ENCODE measurements at regions not wholly inside any gene's neighbourhood (a gene's known extent, or its start where the extent isn't known, plus 50 kb on each side); places are given as distances from the start of the nearest gene placed in this dataset.

DNA sequence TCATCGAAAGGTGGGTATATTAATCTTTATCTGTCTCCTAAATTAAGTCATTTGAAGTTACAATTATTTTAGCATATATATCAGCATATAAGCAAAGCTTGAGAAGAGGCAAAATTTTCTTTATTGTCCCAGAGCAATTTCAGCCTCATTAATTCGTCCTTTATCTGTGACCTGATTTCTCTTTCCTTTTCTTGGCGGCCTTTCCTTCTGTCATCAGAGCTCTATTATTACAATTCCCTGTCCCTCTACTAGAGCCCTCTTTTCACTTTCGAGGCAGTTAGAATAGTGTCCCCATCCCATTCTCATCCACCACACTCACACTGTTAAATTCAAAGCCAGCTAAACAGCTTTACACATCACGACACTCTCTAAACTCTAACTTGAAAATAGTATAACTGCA is 1293.2 kb upstream of the FAM98A start:
- H3K4me3 Mint-ChIP-seq, result no peak overlapping the region
- H3K9me3 Mint-ChIP-seq, result no peaks in the 10 kb centered on the region
- H3K27me3 Mint-ChIP-seq (ENCODE audit: low read depth), result no peaks in the 10 kb centered on the region
- H3K27ac Mint-ChIP-seq, result peak overlapping the region; percentile 3 to 98 (median 87)
- TF ChIP-seq, protein P1, sequence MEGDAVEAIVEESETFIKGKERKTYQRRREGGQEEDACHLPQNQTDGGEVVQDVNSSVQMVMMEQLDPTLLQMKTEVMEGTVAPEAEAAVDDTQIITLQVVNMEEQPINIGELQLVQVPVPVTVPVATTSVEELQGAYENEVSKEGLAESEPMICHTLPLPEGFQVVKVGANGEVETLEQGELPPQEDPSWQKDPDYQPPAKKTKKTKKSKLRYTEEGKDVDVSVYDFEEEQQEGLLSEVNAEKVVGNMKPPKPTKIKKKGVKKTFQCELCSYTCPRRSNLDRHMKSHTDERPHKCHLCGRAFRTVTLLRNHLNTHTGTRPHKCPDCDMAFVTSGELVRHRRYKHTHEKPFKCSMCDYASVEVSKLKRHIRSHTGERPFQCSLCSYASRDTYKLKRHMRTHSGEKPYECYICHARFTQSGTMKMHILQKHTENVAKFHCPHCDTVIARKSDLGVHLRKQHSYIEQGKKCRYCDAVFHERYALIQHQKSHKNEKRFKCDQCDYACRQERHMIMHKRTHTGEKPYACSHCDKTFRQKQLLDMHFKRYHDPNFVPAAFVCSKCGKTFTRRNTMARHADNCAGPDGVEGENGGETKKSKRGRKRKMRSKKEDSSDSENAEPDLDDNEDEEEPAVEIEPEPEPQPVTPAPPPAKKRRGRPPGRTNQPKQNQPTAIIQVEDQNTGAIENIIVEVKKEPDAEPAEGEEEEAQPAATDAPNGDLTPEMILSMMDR (IDR thresholded peaks at IDR 0.05; ENCODE audit: unreplicated experiment in 3 of 3), result no peak
- H3K36me3 Mint-ChIP-seq (ENCODE audit: low read depth), result no peaks in the 10 kb centered on the region
- no peaks in the 10 kb centered on the region for H3K4me1 Mint-ChIP-seq

DNA sequence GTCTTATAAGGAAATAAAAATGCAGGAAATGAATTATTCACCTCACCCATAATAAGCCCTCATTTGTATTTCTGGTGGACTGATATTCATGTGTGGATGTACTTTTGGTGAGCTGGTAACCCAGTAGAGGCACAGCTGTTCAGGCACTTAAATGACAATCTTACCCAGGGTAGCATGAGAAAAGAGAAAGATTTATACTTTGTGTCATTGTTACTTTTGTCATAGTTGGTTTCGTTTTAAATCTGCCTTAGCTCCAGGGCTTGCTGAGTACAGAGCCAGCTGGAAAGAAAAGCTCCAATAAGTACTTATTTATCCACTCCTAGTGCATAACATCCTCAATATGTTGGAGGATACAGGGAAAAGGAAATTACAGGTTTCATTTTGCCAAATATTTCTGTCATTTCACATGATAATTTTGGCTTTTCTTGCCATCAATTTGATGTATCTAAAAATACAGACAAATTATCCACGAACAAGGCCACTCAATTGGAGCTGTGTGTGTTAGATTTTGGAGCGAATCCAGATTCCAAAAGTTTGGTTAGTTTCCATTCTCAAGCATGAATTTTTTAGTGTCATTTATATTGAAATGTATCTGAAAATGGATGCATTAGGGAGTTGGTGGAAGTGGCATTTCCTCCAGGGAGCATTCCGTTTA is 1276.1 kb upstream of the FAM98A start:
- Mint-ChIP-seq H3K9me3 (no peaks in the 10 kb centered on the region), H3K36me3 (ENCODE audit: low read depth) (no peaks in the 10 kb centered on the region), H3K4me3 (no peak overlapping the region), H3K4me1 (peaks cover 5% of the 10 kb centered on the region), H3K27ac (no peak overlapping the region), H3K27me3 (ENCODE audit: low read depth) (no peaks in the 10 kb centered on the region)
- TF ChIP-seq, protein P1 (IDR thresholded peaks at IDR 0.05; ENCODE audit: unreplicated experiment in 3 of 3), result no peak

DNA sequence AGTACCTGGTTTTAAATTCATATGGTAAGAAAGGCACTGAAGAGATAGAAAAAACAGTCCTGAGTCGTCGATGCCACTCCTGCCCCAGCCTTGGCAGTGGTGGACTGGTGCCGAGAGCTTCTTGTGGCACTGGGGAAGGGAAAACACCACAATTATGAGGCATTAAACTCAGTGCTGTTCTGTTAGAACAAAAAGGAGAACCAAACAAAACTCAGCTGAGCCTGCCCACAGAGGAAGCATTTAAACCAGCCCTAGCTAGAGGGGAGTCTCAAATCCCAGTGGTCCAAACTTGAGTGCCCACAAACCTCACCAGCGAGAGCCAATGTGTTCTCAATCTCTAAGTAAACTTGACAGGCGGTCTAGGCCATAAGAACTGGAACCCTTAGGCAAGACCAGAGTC is 1254.5 kb upstream of the FAM98A start:
- TF ChIP-seq, protein P1 (IDR thresholded peaks at IDR 0.05; ENCODE audit: unreplicated experiment in 3 of 3), result no peak
- H3K4me1 Mint-ChIP-seq, result no peaks in the 10 kb centered on the region
- H3K9me3 Mint-ChIP-seq, result peaks cover 15% of the 10 kb centered on the region
- no peak overlapping the region for H3K4me3 Mint-ChIP-seq
- no peaks in the 10 kb centered on the region for H3K36me3 Mint-ChIP-seq (ENCODE audit: low read depth)
- no peaks in the 10 kb centered on the region for H3K27me3 Mint-ChIP-seq (ENCODE audit: low read depth)
- H3K27ac Mint-ChIP-seq, result no peak overlapping the region

DNA sequence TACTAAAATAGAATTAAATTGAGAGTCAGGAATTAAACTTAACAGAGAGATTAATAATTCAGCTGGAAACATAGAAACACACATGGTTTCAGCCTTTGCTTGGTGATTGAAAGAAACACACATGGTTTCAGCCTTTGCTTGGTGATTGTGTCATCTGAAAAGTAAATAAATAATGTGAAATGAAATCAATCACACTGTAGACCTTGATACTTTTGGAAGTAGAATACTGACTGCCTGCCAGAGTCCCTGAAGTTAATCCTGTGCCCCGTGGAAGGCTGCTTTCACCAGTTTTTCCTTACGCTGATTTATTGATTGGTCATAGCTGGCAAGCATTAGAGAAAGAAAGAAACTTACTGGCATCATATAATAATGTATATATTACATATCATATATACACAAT is 1252.7 kb upstream of the FAM98A start:
- TF ChIP-seq, protein P1 (IDR thresholded peaks at IDR 0.05; ENCODE audit: unreplicated experiment in 3 of 3), result no peak
- H3K27me3 Mint-ChIP-seq (ENCODE audit: low read depth), result no peaks in the 10 kb centered on the region
- no peak overlapping the region for H3K4me3 Mint-ChIP-seq
- peaks cover 8% of the 10 kb centered on the region for H3K9me3 Mint-ChIP-seq
- H3K36me3 Mint-ChIP-seq (ENCODE audit: low read depth), result no peaks in the 10 kb centered on the region
- no peaks in the 10 kb centered on the region for H3K4me1 Mint-ChIP-seq
- no peak overlapping the region for H3K27ac Mint-ChIP-seq

DNA sequence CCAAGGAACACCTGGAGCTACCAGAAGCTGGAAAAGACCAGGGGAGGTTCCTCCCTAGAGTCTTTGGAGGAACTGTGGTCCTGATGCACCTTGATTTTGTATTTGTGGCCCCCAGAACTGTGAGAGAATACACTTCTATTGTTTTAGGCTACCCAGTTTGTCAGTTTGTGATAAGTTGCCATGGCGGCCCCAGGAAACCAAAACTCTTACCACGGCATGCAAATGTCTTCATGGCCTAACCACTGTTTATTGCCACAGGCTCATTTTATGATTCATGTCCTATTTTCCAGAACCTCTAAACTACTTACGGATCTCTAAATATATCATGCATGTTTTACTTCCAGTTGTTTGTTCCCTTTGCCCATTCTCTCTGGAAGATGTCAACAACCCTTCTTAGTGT is 1250.7 kb upstream of the FAM98A start:
- Mint-ChIP-seq H3K27me3 (ENCODE audit: low read depth) (no peaks in the 10 kb centered on the region), H3K9me3 (no peaks in the 10 kb centered on the region), H3K36me3 (ENCODE audit: low read depth) (no peaks in the 10 kb centered on the region), H3K4me3 (no peak overlapping the region), H3K27ac (no peak overlapping the region), H3K4me1 (no peaks in the 10 kb centered on the region)
- TF ChIP-seq, protein P1 (IDR thresholded peaks at IDR 0.05; ENCODE audit: unreplicated experiment in 3 of 3), result no peak

DNA sequence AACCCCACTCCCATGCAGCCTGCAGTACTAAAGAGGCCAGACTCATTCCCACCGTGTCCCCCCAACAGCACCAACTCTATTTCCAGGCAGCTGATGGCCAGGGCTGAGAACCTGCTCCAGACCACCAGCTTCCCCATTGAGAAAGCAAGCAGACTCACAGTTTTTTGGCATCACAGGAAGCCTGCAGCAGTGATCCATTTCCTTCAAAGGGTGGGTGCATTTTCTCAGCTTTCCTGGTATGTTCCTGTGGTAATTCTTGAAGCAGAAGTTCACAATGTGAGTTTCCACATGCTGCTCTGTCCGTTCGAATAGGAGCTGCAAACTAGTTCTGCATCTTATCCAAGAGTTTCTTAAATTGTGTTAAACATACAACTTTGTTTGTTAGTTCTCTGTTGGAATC is 1249.6 kb upstream of the FAM98A start:
- H3K27me3 Mint-ChIP-seq (ENCODE audit: low read depth), result no peaks in the 10 kb centered on the region
- H3K27ac Mint-ChIP-seq, result no peak overlapping the region
- TF ChIP-seq, protein P1 (IDR thresholded peaks at IDR 0.05; ENCODE audit: unreplicated experiment in 3 of 3), result no peak
- no peaks in the 10 kb centered on the region for H3K4me1 Mint-ChIP-seq
- no peaks in the 10 kb centered on the region for H3K9me3 Mint-ChIP-seq
- no peaks in the 10 kb centered on the region for H3K36me3 Mint-ChIP-seq (ENCODE audit: low read depth)
- H3K4me3 Mint-ChIP-seq, result no peak overlapping the region

Data from nephron (organoid).